GM19438 (cell line): ENCODE measurements at regions not wholly inside any gene's neighbourhood (a gene's known extent, or its start where the extent isn't known, plus 50 kb on each side); places are given as distances from the start of the nearest gene placed in this dataset.

ENCODE experiments used
- ATAC-seq: cut with Tn5 transposase; IDR thresholded peaks from one replicate; pipeline ENCODE4 v1.9.1; 2021; ENCODE audit warnings: low read depth; ENCODE audit not compliant: unreplicated experiment

GRCh38 chr9:129254566-129255287 lies 76.7 kb upstream of the IER5L start:
- ATAC-seq, result no peak

DNA sequence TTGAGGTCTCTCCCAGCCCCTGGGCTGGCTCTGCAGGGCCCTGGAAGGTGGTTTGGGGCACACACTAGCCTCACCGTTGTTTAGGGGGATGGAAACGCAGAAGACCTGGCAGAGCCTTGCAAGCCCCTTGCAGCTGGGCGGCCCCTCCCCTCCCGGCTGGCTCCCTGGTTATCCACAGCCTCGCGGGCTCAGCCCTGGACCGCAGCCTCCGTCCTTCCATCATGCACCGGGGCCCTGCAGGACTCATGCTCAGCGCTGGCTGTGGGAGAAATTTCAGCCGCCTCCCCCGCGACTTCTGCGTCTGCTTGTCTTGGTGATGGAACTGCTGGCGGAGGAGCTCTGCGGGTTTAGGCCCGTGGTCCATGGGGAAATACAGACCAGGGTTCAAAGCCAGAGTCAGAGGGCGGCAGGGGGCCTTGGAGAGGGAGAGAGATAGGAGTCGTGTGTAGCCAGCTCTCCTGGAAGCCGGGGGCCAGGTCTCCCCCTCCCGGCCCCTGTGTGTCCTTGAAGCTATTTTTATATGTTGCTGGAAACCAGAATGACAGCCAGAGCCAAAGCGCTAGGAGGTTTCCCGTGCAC lies 75.8 kb upstream of the IER5L start:
- ATAC-seq, result no peak

DNA sequence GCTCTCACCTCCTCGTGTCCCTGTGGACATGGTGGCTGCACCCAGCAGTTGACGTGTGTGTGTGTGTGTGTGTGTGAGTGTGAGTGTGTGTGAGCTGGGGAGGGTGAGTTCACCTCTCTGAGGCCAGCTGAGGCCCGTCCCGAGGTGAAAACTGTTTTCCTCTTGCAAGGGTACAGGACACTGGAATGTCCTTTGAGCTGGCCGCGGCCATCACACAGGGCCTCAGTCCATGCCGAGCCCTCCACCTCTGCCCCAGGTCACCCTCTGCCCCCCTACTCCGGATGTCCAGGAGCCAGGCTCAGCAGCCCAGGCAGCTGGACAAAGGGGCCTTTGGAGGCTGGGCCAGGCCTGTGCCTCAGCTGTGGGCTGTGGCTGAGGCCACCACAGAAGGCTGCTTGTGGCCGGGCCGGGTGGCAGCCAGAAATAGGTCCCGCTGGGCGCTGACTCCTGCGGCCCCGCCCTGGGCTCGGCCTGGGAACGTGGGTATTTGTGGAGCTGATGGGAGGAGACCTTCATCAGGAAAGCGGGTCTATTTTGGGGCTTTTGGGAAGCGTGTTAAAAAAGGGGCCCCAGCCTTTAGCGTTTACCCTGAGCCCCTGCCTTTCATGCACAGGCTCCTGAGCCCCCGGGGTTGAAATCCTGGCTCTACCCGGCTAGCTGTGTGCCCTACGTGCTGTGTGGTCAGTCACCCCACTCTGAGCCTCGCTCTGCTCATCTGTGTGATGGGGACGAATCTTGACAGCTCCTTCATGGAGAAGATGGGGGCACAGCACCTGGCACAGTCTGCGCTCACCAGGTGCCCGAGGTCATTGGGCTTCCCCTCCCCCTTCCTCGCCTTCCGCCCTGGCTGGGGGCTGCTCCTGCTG lies 75.1 kb upstream of the IER5L start:
- ATAC-seq, result no peak

GRCh38 chr9:129250786-129251185 lies 72.7 kb upstream of the IER5L start:
- no peak for ATAC-seq

GRCh38 chr9:129247285-129248153 lies 69.5 kb upstream of the IER5L start:
- no peak for ATAC-seq

- no peak for ATAC-seq
These were observed 67.2 kb upstream of the IER5L start for GRCh38 chr9:129245276-129245675.

GRCh38 chr9:129242971-129243561 lies 65.0 kb upstream of the IER5L start:
- no peak for ATAC-seq

DNA sequence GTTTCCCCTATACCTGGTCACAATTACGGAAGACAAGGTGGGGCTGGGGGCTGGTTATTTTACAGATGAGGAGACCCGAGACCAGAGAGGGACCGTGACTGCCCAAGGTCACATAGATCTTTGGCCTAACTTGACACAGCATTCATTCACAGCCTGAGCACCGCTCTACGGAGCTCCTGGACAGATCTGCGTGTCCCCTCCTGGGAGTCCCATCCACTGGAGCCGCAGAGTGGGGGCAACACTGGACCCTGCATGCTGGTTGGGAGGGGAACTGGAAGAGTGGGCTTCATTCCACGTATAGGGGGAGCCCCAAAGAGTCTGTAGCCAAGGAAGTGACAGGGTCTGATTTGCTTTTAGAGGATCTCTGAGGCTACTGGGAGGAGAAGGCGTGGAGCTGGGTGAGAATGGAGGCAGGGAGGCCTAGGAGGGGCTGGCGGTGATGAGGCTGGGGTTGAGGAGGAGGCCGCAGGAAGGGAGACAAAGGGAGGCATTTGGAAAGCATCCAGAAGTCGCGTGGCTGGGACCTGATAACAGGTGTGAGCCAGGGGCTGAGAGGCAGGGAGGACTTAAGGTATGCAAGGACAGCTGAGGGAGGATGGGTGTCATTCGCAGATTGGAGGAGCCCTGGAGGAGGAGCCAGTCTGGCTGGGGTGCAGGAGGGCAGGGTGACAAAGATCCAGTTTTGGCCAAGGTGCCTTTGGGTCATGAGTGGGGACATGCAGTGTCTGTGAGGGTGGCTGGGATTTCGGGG lies 64.3 kb upstream of the IER5L start:
- no peak for ATAC-seq

DNA sequence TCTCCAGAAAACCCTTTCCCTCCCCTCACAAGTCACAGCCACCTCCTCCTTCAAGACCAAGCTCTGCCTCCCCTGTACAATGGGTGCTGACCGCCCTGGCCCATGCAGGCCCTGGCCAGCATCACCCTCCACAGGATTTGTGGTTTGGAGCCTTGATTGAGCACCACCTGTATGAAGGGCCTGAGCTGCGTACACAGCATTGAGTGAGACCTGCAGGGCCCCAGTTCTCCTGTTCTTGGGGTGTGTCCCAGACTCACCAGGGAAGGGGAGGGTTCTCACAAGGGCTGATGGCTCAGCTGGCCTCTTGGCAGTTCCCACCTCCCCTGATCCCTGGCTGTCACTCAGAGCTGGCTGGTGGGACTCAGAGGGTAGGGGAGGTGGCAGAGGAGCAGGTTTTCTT lies 63.7 kb upstream of the IER5L start:
- ATAC-seq, result no peak

DNA sequence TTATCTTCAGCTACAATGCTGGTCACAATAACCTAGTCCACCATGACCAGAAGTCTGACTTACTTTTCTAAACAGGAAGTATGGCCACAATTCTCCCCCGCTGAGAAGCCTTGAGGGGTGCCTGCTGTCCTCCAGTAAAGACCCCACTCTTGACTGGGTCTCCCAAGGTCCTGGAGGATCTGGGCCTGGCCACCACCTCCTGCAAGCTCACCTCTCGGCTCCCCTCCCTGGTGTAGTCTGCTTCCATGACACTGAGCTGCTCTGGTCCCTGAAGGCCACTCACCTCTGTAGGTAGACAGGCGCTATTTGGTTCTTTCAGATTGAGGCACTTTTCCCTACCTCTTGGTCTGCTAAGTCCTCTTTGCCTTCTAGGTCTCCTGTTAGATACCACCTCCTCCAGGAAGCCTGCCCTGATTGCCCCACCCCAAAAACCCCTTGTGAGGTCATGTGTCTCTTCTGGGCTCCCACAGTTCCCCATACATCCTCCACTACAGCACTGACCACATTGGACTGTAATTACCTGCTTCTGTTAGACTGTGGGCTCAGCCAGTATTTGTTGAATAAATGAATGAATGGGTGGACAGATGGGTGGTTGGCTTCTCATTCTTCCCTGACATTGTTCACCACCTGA lies 62.6 kb upstream of the IER5L start:
- no peak for ATAC-seq

- no peak for ATAC-seq
These were observed 62.0 kb upstream of the IER5L start for GRCh38 chr9:129239946-129240490.

GRCh38 chr9:129237803-129238202 lies 59.7 kb upstream of the IER5L start:
- ATAC-seq, result no peak

GRCh38 chr9:129237164-129237611 lies 59.1 kb upstream of the IER5L start:
- no peak for ATAC-seq

DNA sequence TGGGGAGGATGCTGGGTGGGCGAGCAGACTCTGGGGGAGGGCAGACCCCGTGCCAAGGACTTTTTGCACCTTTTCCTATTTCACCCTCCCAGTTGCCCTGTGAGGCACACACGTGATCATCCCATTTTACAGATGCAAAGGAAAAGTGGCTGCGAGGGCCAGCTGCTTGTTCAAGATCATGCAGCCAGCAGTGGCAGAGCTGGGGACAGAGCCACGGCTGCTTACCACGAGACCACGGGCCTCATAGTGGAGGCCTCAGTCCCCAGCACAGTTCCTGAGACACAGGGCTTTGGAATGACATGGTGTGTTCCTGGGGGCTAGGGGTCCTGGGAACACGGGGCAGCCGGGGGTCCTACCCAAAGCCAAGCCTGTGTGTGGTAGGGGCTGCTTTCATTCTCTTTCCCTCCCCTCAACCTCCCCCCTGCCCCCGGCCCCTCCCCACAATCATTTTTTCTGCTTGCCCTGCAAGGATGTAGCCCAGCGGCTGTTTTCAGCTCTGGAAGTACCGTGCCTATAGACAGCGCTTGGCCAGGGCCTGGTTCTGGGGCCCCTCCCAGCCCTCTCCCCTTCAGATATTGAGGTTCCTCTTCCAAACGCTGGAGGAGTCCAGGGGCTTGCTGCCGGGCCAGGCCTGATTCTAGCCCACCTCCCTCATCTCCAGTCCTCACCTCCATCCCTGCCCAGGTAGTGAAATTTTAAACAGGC lies 58.5 kb upstream of the IER5L start:
- ATAC-seq, result no peak

DNA sequence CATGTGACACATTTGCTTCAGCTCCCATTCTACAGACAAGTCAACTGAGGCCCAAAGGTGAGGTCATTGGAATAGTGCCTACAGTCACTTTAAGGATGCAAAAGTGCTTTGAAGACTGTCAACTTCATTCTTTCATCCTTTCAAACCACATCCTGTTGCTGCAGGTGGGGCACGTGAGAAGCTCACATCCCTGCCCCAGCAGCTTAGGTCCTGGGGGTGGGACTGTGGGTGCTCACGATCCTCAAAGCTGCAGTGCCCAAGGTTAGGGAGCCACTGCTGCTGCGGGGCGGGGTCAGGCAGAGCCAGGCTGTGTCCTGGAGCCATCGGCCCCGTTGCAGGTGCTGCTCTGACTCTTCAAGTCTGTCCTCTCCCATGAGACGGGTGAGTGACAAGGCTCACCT lies 57.9 kb upstream of the IER5L start:
- ATAC-seq, result no peak

GRCh38 chr9:129235041-129235930 lies 57.2 kb upstream of the IER5L start:
- no peak for ATAC-seq

GRCh38 chr9:129234491-129234890 lies 56.4 kb upstream of the IER5L start:
- ATAC-seq, result no peak
